HEK293T (cell line): ENCODE measurements at regions not wholly inside any gene's neighbourhood (a gene's known extent, or its start where the extent isn't known, plus 50 kb on each side); places are given as distances from the start of the nearest gene placed in this dataset.

Experiments used
- ARNT ChIP-seq: fragments of 450-650 bp; IDR thresholded peaks from 2 replicates; pipeline ENCODE4 v1.6.1; 2017; ENCODE audit warnings: mild to moderate bottlenecking
- BHLHE40 ChIP-seq: fragments of 450-650 bp; IDR thresholded peaks from 2 replicates; pipeline ENCODE4 v1.6.1; 2016; ENCODE audit warnings: mild to moderate bottlenecking, moderate library complexity, borderline replicate concordance
- CTBP1 ChIP-seq: fragments of 450-650 bp; IDR thresholded peaks from 2 replicates; pipeline ENCODE4 v1.6.1; 2016; ENCODE audit warnings: borderline replicate concordance
- ELF4 ChIP-seq: fragments of 450-650 bp; IDR thresholded peaks from 2 replicates; pipeline ENCODE4 v1.6.1; 2017; ENCODE audit warnings: antibody characterized with exemption
- FOXK2 ChIP-seq: fragments of 450-650 bp; IDR thresholded peaks from 2 replicates; pipeline ENCODE4 v1.6.1; 2016; ENCODE audit warnings: mild to moderate bottlenecking
- FOXM1 ChIP-seq: fragments of 450-650 bp; IDR thresholded peaks from 2 replicates; pipeline ENCODE4 v1.6.1; 2017; ENCODE audit warnings: mild to moderate bottlenecking, borderline replicate concordance
- NFRKB ChIP-seq: fragments of 450-650 bp; IDR thresholded peaks from 2 replicates; pipeline ENCODE4 v1.6.1; 2016; ENCODE audit warnings: mild to moderate bottlenecking, moderate library complexity
- PKNOX1 ChIP-seq: fragments of 450-650 bp; IDR thresholded peaks from 2 replicates; pipeline ENCODE4 v1.6.1; 2016
- SP1 ChIP-seq: fragments of 450-650 bp; IDR thresholded peaks from 2 replicates; pipeline ENCODE4 v1.6.1; 2017
- SUZ12 ChIP-seq: fragments of 450-650 bp; IDR thresholded peaks from 2 replicates; pipeline ENCODE4 v1.6.1; 2016; ENCODE audit warnings: mild to moderate bottlenecking
- TARDBP ChIP-seq: fragments of 450-650 bp; IDR thresholded peaks from 2 replicates; pipeline ENCODE4 v1.6.1; 2016
- ZNF384 ChIP-seq: fragments of 450-650 bp; IDR thresholded peaks from 2 replicates; pipeline ENCODE4 v1.6.1; 2016

- TF ChIP-seq NFRKB = no peak
- TF ChIP-seq SUZ12 = no peak
- no peak for TF ChIP-seq FOXK2
- no peak for TF ChIP-seq ZNF384
- TF ChIP-seq ARNT = no peak
- no peak for TF ChIP-seq SP1
- TF ChIP-seq FOXM1 = no peak
- no peak for TF ChIP-seq PKNOX1
- TF ChIP-seq BHLHE40 = no peak
- TF ChIP-seq ELF4 = no peak
- TF ChIP-seq CTBP1 = no peak
- TF ChIP-seq TARDBP = no peak
These were observed 182.5 kb downstream of the OTOR start for GRCh38 chr20:16930656-16931055.
